HG03280 (cell line): ENCODE measurements at regions not wholly inside any gene's neighbourhood (a gene's known extent, or its start where the extent isn't known, plus 50 kb on each side); places are given as distances from the start of the nearest gene placed in this dataset.
"Not testable (repeated sequence)": the region's sequence is repeated elsewhere in the genome, so short reads cannot be mapped to it uniquely, and the experiment has no call there.

Experiments used
- ATAC-seq: cut with Tn5 transposase; IDR thresholded peaks from one replicate; pipeline ENCODE4 v1.9.1; 2021; ENCODE audit warnings: mild to moderate bottlenecking, moderate library complexity; ENCODE audit not compliant: unreplicated experiment

DNA sequence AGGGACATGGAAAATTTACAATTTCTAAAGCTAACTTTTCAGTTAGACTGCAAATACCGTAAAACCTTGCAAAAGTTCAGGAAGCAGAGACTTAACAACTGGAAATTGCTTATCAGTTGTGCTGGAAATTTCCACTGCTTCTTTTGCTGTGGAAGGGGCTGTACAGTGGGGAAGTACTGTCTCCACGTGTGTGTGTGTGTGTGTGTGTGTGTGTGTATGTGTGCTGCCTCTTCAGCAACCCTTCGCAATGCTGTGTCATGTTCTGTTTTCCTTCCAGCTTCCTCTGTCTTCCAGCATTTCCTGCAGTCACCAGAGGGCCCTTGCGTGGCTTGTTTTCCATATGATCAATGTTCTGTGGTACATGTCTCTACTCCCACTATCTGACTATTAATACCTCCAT lies 87.5 kb upstream of the RANBP3L start:
- ATAC-seq = no peak

- ATAC-seq = no peak
Observed at GRCh38 chr5:36390640-36391039, 88.9 kb upstream of the RANBP3L start.

DNA sequence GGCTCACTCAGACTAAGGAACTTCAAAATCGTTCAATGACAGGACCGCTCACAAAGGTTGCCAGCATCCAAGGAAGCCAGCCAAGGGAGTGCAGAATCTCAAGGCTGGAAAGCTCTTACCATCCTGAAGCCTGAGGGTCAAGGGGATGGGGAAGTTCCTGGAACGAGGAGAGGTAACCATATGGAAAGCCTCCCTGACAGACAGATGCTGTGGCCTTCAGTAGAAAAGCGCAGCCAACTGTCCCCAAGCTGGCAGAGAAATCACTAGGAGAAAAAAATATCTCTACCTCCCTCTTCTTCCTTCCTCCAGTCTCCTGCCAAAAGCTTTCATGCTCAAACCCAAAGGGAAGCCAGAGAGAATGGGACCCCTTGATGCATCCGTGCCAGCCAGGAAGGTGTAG lies 90.5 kb upstream of the RANBP3L start:
- ATAC-seq = no peak

- no peak for ATAC-seq
Observed at GRCh38 chr5:36392818-36393217, 91.1 kb upstream of the RANBP3L start.

- ATAC-seq = no peak
Observed at GRCh38 chr5:36393656-36394428, 92.1 kb upstream of the RANBP3L start.

- no peak for ATAC-seq
Observed at GRCh38 chr5:36395260-36395659, 93.6 kb upstream of the RANBP3L start.

DNA sequence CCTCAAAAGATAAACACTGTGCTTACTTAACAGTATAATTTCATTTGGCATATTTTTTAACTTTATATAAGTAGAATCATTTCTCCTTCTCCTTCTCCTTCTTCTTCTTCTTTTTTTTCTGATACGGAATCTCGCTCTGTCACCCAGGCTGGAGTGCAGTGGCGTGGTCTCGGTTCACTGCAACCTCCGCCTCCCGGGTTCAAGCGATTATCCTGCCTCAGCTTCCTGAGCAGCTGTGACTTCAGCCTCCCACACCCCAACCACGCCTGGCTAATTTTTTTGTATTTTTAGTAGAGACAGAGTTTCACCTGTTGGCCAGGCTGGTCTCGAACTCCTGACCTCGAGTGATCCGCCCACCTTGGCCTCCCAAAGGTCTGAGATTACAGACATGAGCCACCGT lies 94.2 kb upstream of the RANBP3L start:
- not testable (repeated sequence) for ATAC-seq

- no peak for ATAC-seq
Observed at GRCh38 chr5:36396640-36397039, 94.9 kb upstream of the RANBP3L start.

DNA sequence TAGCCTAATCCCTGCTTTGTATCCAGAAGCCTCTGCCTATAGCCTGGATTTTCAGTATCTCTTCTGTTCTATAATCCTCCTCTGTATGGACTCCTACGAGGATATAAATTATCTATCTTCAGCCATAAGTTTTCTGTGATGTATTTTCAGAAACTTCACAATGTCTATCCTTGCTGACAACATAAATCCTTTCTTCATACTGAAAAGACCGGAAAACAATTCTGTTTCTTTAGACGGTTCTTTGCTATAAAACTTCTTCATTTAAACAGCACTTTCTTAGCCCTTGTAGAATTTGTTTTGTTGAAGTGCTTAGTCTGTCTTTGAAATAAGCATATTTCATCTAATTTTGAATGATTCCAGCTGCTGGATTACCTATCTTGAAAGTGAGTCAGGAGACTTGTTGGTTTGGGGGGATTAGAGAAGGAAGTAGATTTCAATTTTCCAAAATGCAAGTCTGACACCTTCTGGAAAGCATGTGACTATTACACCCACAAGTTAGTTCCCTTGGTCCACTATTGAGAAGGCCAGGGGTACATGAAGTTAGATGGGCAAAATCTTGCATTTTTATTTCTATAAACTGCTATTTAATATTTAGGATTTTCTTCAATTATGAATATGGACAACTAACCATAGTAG lies 96.3 kb upstream of the RANBP3L start:
- ATAC-seq = no peak

- ATAC-seq = no peak
Observed at GRCh38 chr5:36402512-36402906, 100.8 kb upstream of the RANBP3L start.

GRCh38 chr5:36403632-36404311 lies 102.1 kb upstream of the RANBP3L start:
- no peak for ATAC-seq

GRCh38 chr5:36406023-36406422 lies 104.3 kb upstream of the RANBP3L start:
- ATAC-seq = no peak

DNA sequence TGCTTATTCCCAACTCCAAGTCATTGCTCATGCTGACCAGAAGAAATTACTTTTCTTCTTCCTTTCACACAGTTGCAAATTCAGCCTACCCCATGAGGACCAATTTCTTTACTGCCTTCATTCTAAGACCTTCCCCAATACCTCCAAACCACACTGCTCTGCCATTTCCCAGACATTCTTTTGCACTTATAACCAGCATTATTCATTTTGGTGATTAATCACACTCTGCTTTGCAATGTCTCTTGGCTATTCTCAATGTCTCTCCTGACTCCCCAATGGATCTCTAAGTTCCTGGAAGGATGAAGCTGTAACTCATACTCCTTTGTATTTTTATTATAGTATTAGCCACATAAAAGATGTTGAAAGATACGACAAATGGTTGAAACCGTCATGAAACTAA lies 105.7 kb upstream of the RANBP3L start:
- no peak for ATAC-seq

GRCh38 chr5:36409711-36410110 lies 108.0 kb upstream of the RANBP3L start:
- not testable (repeated sequence) for ATAC-seq

GRCh38 chr5:36410672-36411071 lies 109.0 kb upstream of the RANBP3L start:
- not testable (repeated sequence) for ATAC-seq

DNA sequence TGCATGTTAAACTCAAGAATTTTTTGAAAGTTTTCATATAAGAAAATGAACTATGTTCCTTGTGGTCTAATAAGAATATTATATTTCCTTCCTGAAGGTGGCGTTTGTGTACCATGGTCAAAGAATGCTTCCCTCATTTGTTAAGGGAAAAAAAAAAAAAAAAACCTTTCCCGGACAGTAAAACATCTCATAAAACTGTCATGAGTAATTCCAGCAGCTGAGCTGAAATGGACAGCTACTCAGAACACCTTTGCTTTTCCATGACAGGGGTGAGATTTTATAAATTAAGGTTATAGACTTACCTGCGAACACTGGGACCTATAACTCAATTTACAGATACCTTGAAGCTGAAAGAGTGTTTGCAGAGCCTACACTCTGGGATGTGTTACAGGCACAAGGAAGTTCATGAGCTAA lies 113.2 kb upstream of the RANBP3L start:
- ATAC-seq = no peak

DNA sequence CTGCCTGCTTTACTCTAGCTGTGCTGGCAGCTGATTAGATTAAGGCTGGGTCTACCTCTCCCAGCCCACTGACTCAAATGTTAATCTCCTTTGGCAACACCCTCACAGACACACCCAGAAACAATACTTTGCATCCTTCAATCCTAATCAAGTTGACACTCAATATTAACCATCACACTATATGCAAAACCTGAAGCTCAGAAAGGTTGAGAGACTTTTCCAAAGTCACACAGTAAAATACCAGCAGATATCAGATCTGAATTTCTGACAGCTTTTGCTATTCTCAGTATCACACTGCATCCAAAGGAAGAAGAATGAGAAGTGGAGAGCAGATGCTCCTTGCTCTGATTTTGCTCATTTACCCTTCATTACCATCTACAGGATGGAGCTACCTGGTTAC lies 114.9 kb upstream of the RANBP3L start:
- ATAC-seq = no peak

DNA sequence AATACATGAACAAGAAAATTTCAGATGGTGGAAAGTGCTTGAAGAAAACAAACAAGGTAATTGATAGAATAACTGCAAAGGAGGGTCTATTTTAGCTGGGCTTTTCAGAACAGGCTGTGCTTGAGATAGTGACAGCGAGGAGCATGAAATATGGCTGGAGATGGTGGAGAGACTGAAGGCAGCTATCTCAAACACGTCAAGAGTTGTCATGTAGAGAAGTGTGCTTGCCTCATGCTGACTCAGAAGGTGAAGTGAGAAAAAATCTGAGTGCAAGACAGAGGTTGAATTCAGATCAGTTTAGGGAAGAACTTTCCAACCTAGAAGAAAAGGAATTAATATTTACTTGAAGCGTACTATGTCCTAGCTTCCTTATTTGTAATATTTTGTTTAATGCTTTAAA lies 115.5 kb upstream of the RANBP3L start:
- ATAC-seq = no peak

DNA sequence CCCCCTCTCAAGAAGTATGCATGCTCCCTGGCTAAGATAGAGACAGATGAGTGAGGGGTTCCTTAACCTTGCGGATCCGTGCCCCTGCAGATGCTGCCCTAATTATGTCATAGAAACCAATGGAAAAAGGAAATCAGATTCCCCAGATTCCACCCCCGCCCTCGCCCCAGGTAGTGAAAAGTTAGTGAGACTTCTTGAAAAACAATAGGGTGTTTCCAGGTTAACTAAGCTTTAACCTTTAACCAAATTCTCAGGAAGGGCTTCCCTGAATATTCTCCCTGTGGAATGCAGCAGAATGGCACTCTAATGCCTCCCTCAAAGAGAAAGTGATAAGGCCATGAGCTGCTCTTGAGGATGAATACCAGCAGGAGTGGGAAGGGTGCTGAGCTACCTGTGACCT lies 116.0 kb upstream of the RANBP3L start:
- no peak for ATAC-seq

DNA sequence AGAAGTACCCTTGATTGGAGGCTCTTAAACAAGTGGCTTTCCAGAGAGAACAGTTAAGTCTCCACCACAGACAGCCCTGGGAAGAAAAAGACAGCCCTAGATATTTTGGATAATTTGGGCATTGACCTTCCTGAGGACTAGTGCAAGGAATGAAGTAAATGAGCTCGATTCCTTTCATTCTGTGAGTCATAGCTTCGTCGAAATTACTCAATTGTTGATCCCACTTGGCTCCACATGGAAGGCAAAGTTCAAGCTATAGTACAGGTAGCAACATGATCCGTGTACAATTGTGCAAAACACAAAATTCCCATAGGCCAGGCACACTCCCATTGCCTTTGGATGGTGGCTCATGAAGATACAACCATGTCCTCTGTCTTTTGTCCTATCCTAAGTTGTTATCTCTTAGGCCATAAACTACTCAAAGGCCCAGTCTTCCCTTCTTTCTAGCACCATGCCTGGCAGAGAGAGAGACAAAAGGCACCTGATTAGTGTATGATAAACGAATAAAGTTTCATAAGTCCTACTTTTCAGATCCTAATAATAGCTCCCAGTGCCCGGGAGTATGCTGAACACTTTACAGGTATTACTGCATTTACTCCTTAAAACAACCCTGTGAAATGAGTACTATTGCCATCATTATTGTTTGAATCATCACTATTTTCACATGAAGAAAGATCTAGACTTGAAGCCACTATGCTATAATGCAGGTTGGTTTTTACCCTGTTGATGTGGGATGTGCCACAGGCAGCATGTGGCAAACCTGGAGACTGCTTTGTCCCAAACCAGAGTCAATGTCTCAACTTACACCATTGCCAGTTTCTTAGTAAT lies 116.7 kb upstream of the RANBP3L start:
- ATAC-seq = no peak

DNA sequence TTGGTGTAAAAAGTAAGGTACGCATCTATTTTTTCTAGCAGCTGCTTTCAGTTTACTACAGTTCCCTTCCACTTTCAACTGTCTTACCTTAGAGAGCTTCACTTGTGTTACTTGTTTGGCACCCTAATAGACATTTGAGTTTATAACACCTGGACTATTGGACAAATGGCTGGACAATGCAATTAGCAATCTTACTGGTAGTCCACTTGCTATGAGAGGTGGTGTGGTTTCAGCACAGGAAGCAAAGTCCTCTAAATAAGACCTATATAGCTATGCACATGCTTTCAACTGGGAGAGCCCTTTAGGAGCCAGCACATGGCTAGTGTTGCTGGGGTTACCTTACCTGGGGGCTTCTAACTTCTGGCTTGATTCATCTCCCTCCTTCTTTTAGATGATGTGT lies 119.6 kb upstream of the RANBP3L start:
- ATAC-seq = no peak
